ENCODE measurements at regions not wholly inside any gene's neighbourhood (a gene's known extent, or its start where the extent isn't known, plus 50 kb on each side); places are given as distances from the start of the nearest gene placed in this dataset.

DNA sequence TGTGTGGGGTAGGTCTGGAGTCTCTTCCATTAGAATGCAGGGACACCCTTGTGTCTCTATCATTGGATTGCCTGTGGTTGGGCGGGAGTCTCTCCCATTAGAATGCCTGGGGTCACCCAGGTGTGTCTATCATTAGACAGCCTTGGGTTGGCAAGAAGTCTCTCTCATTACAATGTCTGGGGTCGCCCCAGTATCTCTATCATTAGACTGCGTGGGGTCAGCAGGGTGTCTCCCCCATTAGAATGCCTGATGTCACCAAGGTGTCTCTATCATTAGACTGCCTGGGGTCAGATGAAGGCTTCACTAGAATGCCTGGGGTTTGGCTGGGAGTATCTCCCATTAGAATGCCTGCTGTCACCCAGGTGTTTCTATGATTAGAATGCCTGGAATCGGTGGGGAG, 1539.0 kb downstream of the UQCRFS1 start:
- CTCF ChIA-PET, result no interaction called here

DNA sequence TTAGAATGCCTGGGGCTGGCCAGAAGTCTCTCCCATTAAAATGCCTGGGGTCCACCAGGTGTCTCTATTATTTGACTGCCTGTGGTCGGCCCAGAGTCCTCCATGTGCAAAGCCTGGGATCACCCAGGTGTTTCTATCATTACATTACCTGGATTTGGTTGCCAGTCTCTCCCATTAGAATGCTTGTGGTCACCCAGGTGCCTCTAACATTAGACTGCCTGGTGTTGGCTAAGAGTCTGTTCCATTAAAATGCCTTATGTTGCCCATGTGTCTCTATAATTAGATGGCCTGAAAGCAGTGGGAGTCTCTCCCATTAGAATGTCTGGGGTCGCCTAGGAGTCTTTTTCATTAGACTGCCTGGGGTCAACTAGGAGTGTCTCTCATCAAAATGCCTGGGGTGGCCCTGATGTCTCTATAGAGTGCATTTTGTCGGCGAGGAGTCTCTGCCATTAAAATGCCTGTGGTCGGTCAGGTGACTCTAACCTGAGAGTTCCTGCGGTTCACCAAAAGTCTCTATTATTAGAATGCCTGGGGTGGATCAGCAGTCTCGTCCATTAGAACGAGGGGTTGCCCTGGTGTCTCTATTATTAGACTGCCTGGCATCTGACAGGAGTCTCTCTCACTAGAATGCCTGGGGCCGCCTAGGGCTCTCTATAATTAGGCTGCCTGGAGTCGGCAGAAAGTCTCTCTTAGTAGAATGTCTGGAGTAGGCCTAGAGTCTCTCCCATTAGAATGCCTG, 1540.5 kb downstream of the UQCRFS1 start:
- TF ChIP-seq, protein P1, sequence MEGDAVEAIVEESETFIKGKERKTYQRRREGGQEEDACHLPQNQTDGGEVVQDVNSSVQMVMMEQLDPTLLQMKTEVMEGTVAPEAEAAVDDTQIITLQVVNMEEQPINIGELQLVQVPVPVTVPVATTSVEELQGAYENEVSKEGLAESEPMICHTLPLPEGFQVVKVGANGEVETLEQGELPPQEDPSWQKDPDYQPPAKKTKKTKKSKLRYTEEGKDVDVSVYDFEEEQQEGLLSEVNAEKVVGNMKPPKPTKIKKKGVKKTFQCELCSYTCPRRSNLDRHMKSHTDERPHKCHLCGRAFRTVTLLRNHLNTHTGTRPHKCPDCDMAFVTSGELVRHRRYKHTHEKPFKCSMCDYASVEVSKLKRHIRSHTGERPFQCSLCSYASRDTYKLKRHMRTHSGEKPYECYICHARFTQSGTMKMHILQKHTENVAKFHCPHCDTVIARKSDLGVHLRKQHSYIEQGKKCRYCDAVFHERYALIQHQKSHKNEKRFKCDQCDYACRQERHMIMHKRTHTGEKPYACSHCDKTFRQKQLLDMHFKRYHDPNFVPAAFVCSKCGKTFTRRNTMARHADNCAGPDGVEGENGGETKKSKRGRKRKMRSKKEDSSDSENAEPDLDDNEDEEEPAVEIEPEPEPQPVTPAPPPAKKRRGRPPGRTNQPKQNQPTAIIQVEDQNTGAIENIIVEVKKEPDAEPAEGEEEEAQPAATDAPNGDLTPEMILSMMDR (conservative IDR thresholded peaks at IDR 0.05; ENCODE audit: low read depth, low read length), result no peak
- no peak for TF ChIP-seq EZH2 (IDR thresholded peaks at IDR 0.05; ENCODE audit: borderline replicate concordance, low read depth, low read length, poor library complexity, severe bottlenecking)
- no peaks in the 10 kb centered on the region for H3K27me3 ChIP-seq (replicated peaks; ENCODE audit: insufficient read depth, low read depth, low read length, poor library complexity)
- no peak overlapping the region for H3K4me3 ChIP-seq (ENCODE audit: low read depth, low read length, poor library complexity, severe bottlenecking)
- H3K36me3 ChIP-seq (ENCODE audit: insufficient read depth, low read length, poor library complexity, severe bottlenecking), result no peaks in the 10 kb centered on the region
- no peak for DNase-seq (ENCODE audit: low spot score)
- ChIA-PET POLR2A (ENCODE audit: low non-redundant PET) (no interaction called here), CTCF (no interaction called here)
- no peak overlapping the region for H3K27ac ChIP-seq (ENCODE audit: low read depth, low read length, poor library complexity, severe bottlenecking)
- H3K4me1 ChIP-seq (ENCODE audit: insufficient read depth, low read length, poor library complexity, severe bottlenecking), result no peaks in the 10 kb centered on the region
- no TSS peak for BruUV-seq (replicated peaks)
- H3K9me3 ChIP-seq (ENCODE audit: low read depth, low read length, poor library complexity, severe bottlenecking), result peaks cover 33% of the 10 kb centered on the region
- intact Hi-C loops (cut with micrococcal nuclease; ENCODE audit: unreplicated experiment), result no loop called here

More for the DNA sequence above, 1539.0 kb downstream of the UQCRFS1 start:
- DNase-seq (ENCODE audit: low spot score), result no peak
- H3K4me3 ChIP-seq (ENCODE audit: low read depth, low read length, poor library complexity, severe bottlenecking), result no peak overlapping the region
- H3K27me3 ChIP-seq (replicated peaks; ENCODE audit: insufficient read depth, low read depth, low read length, poor library complexity), result no peaks in the 10 kb centered on the region
- no peaks in the 10 kb centered on the region for H3K4me1 ChIP-seq (ENCODE audit: insufficient read depth, low read length, poor library complexity, severe bottlenecking)
- intact Hi-C loops (cut with micrococcal nuclease; ENCODE audit: unreplicated experiment), result no loop called here
- no peaks in the 10 kb centered on the region for H3K36me3 ChIP-seq (ENCODE audit: insufficient read depth, low read length, poor library complexity, severe bottlenecking)
- no peak for TF ChIP-seq EZH2 (IDR thresholded peaks at IDR 0.05; ENCODE audit: borderline replicate concordance, low read depth, low read length, poor library complexity, severe bottlenecking)
- TF ChIP-seq, protein P1 (conservative IDR thresholded peaks at IDR 0.05; ENCODE audit: low read depth, low read length), result no peak
- H3K9me3 ChIP-seq (ENCODE audit: low read depth, low read length, poor library complexity, severe bottlenecking), result peaks cover 35% of the 10 kb centered on the region
- POLR2A ChIA-PET (ENCODE audit: low non-redundant PET), result no interaction called here
- no TSS peak for BruUV-seq (replicated peaks)
- H3K27ac ChIP-seq (ENCODE audit: low read depth, low read length, poor library complexity, severe bottlenecking), result no peak overlapping the region

DNA sequence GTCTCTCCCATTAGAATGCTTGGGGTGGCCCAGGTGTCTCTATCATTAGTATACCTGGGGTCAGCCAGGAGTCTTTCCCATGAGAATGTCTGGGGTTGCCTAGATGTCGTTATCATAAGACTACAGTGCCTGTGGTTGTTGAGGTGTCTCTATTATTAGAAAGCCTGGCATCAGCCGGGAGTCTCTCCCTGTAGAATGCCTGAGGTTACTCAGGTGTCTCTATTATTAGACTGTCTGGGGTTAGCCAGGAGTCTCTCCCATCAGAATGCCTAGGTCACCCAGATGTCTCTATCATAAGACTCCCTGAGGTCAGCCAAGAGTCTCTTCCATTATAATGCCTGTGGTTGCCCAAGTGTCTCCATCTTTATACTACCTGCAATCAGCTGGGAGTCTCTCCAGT, 1541.1 kb downstream of the UQCRFS1 start:
- BruUV-seq (replicated peaks), result no TSS peak
- intact Hi-C loops (cut with micrococcal nuclease; ENCODE audit: unreplicated experiment), result no loop called here
- ChIA-PET POLR2A (ENCODE audit: low non-redundant PET) (no interaction called here), CTCF (no interaction called here)
- no peak overlapping the region for H3K4me3 ChIP-seq (ENCODE audit: low read depth, low read length, poor library complexity, severe bottlenecking)
- H3K27me3 ChIP-seq (replicated peaks; ENCODE audit: insufficient read depth, low read depth, low read length, poor library complexity), result no peaks in the 10 kb centered on the region
- H3K9me3 ChIP-seq (ENCODE audit: low read depth, low read length, poor library complexity, severe bottlenecking), result peaks cover 27% of the 10 kb centered on the region
- DNase-seq (ENCODE audit: low spot score), result no peak
- no peak for TF ChIP-seq EZH2 (IDR thresholded peaks at IDR 0.05; ENCODE audit: borderline replicate concordance, low read depth, low read length, poor library complexity, severe bottlenecking)
- TF ChIP-seq, protein P1 (conservative IDR thresholded peaks at IDR 0.05; ENCODE audit: low read depth, low read length), result no peak
- H3K27ac ChIP-seq (ENCODE audit: low read depth, low read length, poor library complexity, severe bottlenecking), result no peak overlapping the region
- H3K36me3 ChIP-seq (ENCODE audit: insufficient read depth, low read length, poor library complexity, severe bottlenecking), result no peaks in the 10 kb centered on the region
- no peaks in the 10 kb centered on the region for H3K4me1 ChIP-seq (ENCODE audit: insufficient read depth, low read length, poor library complexity, severe bottlenecking)
